Caki2 (cell line): ENCODE measurements at regions not wholly inside any gene's neighbourhood (a gene's known extent, or its start where the extent isn't known, plus 50 kb on each side); places are given as distances from the start of the nearest gene placed in this dataset.

Experiments used
- DNase-seq: peaks from one replicate; pipeline ENCODE4 v3.0.0-alpha.2; 2015; ENCODE audit warnings: low read depth
- in situ Hi-C: cut with HindIII; loops from 2 replicates; pipeline ENCODE4 v1.10.0; 2016; ENCODE audit warnings: low sequenced_read_pairs, low pct_unique_long_range_greater_than_20kb, mixed read lengths

DNA sequence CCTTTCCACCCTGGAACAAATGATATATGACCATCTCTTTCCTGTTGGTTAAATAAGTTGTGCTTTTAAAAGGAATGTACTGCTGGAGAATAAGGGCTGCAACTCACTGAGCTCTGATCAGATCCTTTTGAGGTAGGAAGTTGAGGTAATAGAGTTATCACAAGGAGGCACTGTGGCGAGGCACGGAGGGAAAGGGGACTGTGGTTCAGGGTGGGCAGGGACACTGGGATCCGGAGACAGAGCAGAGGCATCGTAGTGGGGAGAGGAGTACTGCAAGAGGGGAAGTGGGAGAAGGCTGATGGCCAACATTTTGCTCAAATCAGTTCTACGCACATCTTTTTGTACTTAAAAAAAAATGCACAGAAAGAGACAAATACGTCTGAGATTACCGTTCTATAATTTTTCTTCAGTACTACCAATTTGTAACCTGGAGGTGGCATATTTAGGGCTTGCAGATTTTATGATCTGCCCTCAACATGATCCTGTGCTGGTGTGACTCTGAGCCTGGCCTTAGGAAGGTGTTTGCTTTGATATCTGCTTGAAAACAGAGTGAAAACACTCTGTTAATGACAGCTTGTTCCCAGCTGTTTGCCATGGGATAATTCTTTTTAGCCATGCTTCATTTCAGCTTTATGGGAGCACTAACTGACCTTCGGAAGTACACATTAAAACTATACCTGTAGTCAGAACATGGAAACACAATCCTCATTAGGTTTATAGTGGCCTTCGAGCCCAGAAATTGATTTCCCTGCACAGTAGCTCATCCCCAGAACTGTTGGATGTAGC lies 168.1 kb downstream of the KCNE4 start:
- no peak for DNase-seq
- in situ Hi-C loops, result no loop called here

DNA sequence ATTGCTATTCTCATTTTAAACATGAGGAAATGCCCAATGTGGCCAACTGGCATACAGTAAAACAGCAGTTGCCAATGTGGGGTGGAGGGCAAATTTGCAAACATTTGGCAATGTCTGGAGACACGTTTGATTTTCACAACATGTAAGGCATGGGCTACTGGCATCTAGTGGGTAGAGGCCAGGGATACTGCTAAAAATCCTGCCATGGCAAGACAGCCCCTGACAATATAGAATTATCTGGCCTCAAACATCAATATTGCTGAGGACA lies 168.6 kb downstream of the KCNE4 start:
- in situ Hi-C loops, result no loop called here
- DNase-seq, result no peak

DNA sequence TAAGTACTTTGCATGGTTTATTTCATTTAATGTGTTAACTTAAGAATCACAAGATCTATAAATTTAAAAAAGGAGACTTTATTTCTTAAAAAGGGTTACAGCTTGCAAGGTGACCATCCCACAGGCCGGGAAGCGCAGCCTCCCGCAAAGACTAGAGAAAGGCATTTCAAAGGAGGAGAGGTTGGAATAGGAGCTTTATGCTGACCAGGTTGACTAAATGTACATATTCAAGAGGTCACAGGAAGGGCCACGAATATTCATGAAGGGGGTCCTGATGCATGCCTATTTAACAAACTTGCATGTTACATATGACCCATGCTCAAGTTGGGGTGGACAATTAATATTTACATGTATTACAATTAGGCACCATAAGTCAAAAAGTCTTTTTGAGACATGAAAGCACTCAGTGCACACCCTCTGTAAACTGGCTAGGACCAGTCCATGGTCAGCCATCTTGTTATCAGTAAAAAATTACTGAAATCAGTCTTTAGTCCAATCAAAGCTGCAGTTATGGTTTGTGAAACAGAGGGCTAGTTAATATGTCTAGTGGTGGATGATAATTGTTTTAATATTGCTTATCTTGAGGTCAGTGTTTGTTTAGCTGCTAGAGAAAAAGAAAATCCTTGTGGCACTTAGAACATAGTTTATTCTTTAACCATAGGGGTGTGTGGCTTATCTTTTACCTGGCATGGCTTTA lies 169.3 kb downstream of the KCNE4 start:
- peak; percentile 29 for DNase-seq
- in situ Hi-C loops, result no loop called here

DNA sequence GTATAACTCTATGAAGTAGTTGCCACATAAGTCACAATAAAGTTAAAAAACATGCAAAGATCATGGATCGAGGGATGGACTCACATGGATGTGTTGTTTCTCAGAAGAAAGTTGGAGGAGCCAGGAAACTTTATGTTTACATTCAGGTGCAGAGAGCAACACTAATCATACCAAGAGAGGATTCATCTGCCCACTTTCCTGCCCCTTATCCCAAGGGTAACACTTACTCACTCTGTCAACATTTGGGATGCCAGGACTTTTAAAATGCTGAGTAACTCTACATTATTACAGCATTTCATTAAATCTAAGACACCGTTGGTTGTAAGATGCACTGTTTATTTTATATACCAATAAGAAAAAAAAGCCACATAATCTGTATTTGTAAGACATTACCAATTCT lies 170.4 kb downstream of the KCNE4 start:
- peak; percentile 26 for DNase-seq
- in situ Hi-C loops, result no loop called here

DNA sequence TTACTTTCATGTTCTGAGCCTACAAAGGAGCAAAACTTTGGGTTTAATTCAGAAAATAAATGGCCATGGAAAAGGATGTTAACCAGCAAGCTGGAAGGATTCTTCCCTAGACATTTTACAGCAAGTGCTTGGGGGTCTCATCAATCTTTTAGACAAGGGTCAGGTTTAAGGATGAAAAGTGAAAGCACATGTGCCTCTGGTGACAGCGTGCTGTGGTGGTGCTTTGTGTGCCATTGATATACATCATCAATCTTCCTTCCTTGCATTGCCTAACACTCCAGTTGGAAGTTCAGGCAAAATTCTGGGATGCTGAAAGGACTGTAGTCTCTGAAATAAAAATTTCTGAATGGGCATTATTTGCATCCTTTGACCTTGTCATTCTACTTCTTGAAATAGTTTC lies 171.2 kb downstream of the KCNE4 start:
- in situ Hi-C loops, result no loop called here

DNA sequence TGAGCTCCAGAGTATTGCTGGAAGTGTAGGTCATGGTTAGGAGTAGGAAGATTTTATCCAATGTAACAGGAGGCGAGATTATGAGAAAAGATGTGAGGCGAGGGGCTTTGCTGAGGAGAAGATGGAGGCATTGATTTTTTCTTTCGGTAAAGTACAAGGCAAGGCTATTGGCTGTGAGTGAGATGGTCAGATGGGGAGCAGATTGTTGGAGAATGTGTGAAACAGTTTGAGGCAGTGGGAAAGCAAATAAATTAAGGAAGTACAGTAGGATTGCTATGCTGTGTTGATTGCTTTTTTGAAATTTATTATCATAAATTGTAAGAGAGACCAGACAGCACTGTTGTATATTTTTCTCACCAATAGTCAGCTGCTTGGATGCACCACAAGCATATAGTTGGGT lies 173.3 kb downstream of the KCNE4 start:
- no peak for DNase-seq
- in situ Hi-C loops, result no loop called here

More for the DNA sequence above, 171.2 kb downstream of the KCNE4 start:
- no peak for DNase-seq

DNA sequence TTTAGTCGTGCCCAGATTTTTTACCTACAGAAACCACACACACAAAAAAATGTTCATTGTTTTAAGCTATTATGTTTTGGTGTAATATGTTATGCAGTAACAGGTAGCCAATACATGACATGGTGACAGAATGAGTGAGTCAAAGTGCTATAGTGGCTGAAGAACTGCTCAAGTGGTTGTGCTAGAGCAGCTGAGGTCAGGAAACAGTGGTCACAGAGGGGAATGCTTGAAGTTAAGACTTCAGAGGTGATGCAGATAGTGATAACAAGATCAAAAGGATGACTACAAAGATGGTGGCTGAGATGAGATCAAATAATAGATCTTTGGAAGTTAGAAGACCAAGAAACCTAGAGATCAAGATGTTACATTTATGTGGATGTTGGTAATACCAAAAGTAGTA lies 174.3 kb downstream of the KCNE4 start:
- DNase-seq, result no peak
- in situ Hi-C loops, result no loop called here

DNA sequence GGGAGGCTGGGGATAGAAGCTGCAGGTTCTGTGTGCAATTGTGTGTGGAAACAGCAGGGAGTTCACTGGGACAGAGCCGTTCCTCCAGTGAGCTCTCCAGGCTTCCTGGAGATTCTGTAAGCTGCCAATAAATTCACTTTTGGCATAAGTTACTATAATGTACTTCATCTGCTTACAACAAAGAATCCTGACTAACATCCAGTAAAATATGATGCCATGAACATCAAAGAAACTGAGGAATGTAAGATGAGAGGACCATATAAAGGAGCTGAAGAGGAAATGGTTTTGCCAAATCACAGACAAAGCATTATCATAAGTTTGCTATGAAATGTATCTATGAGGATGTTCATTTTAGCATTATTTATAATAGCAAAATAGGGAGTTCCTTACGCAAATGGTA lies 175.3 kb downstream of the KCNE4 start:
- in situ Hi-C loops, result no loop called here
- no peak for DNase-seq

DNA sequence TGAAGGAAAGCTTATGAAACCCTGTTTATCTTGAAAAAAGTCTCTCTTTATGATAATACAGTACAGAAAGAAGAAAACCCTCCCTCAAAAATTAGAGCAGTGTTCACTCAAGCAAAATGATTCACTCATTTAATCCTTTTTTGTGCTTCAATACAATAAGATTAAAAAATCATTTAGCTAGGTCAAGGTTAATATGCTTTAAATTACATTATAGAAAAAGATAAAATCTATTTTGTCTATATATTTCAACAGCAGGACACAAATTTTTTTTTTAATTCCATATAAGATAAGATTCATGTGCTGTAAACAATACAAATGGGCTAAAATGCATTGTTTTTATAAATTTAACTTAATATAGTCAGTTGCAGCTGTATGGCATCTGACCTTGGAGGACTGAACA lies 176.9 kb downstream of the KCNE4 start:
- in situ Hi-C loops, result no loop called here
- no peak for DNase-seq

DNA sequence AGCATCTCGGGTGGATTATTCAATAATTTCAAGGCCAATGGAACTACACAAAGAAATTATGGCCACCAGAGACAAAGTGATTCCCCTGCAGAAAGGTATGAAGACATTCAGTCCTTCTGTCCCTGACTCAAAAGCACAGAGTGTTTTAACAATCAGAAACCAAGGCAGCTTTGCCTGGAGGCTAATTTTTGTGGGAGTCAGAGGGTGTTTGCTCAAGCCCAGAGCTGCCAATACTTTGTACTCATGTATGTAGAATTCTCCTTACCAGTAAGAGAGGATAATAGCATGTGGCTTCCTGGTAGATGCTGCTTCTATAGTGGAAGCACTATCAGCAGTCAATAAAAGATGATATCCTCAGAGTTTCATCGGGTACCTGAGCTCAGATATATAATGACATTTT lies 178.4 kb downstream of the KCNE4 start:
- no peak for DNase-seq
- in situ Hi-C loops, result no loop called here

DNA sequence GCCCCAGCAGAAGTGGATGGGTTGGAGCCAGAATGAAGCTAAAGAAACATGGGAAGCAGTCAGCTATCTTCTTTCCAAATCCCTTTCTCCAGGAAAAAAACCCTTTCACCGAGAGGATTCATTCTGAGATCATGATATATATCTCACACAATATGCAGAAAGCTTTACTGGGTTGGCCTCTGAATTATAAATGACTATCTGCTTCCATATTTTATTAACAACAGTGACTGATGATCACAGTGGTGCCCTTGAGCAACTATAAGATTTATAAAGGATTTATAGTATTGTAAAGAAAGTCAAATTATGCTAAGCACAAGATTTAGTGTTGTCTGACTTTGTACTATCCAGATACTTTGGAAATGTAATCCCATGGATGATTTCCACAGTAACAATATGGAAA lies 180.3 kb downstream of the KCNE4 start:
- no peak for DNase-seq
- in situ Hi-C loops, result no loop called here

DNA sequence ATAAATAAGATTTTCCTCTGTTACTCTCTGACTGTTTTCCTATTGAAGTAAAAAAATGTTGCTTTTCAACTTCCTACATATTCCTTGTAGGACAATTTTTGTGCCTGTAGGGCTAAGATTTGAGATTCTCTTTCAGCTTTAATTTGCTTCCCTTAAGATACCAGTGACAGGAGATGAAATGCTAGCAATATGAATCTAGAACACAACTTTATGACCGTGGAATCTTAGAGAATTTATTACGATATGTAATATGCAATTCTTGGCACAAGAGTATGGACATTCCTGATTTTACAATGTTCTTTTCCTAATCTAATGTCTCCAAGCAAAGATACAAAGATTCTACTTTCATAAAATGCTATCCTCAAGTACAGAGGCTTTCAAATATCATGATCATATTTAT lies 180.9 kb downstream of the KCNE4 start:
- in situ Hi-C loops, result no loop called here

DNA sequence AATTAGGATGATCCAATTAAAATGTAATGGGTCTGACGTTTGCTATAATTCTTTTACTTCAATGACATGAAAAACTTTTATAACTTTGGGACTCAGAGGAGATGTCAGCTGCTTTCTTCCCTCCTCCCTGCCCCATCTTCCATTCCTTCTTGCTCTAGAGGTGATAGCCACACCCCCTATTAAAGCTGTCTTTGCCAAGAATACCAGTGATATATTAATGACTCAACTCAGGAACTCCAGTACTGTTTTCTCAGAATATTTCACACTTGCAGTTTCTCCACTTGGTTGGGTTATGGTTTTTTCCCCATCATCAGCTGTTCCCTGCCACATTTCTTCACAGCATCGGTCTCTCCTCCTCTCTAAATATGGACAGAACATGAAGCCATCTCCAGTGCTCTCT lies 184.0 kb downstream of the KCNE4 start:
- peak; percentile 51 for DNase-seq
- in situ Hi-C loops, result no loop called here

More for the DNA sequence above, 180.9 kb downstream of the KCNE4 start:
- no peak for DNase-seq

DNA sequence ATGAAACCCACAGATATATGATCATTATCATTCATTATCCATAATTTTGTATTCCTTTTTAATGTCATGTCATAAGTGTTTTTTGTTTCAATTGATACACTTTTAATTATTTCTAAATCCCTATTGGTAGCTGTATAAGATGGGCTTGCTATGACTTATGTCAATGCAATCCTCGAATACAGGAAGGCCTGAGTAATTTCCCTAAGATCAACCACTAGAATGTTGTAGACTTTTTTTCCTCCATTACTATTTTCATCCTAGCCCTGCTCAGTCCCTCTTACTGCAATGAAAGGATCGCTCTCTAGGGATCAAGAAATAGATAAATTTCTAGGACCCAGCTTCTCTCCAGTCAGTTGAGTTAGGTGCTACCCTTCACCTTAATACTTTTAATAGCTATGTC lies 186.3 kb downstream of the KCNE4 start:
- in situ Hi-C loops, result no loop called here
- DNase-seq, result no peak

DNA sequence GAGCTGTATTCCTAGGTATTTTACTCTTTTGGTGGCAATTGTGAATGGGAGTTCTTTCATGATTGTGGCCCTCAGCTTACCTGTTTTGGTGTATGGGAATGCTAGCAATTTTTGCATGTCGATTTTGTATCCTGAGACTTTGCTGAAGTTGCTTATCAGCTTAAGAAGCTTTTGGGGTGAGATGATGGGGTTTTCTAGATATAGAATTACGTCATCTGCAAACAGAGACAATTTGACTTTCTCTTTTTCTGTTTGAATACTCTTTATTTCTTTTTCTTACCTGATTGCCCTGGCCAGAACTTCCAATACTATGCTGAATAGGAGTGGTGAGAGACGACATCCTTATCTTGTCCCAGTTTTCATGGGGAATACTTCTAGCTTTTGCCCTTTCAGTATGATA lies 191.2 kb downstream of the KCNE4 start:
- in situ Hi-C loops, result no loop called here
- no peak for DNase-seq

DNA sequence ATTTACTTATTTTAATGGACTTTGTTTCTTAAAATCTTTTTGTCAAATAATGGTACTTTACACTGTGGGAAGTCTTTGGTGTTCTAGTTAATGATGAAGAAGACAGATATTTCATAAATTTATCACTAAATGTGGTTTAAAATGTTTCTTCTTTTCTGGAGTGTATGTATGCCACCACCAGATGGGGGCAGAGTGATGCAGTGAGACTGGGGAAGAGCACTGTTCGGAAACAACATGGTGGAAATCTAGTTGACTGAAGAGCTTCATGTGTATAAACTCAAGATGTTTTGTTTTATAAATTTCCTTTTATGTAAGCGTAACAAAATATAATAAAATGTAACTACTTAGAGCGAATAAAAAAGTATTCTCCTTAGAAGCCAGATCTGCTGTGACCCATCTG lies 195.1 kb downstream of the KCNE4 start:
- no peak for DNase-seq
- in situ Hi-C loops, result no loop called here

DNA sequence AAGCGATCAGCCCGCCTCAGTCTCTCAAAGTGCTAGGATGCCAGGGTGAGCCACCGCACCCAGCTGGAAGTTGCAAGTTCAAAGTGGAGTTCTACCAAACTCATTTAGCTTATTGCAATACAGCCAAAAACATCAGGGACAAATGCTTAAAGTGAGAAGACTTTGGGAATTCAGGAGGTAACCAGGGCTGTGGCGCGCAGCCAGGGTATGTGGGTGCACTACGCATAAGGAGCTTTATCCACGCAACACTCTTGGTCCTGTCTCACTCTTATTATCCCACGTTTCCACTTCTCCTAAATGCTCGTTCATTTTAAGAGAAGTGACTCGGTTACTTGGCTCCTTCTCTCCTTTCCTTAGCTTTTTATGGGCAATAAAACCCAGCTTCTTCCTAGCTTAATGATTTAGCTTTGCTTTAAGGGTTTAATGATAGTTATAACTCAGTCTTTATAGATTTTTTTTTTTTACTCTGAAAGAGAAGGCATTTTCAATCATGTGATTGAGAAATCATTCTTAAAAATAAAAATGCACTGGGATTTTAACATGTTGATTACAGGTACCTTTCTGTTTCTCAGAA lies 199.8 kb downstream of the KCNE4 start:
- DNase-seq, result no peak
- in situ Hi-C loops, result no loop called here

DNA sequence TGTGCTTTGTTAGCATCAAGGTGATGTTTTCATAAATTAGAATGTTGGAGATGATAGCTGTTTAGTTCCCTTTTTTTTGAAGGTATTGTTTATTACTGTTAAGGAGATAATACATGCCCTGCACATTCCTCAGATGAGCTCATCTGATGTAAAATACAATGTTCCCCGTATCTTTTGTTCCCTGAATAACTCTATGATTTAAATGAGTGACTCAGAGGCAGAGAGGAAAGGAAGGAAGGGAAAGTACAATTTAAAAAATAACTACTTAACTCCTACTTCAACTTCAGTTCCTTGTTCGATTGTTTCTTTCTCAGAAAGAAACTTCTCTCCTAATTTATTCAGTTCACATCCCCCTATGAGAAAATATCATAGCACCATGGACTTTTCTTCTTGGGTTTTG lies 208.7 kb downstream of the KCNE4 start:
- in situ Hi-C loops, result no loop called here
- DNase-seq, result no peak

DNA sequence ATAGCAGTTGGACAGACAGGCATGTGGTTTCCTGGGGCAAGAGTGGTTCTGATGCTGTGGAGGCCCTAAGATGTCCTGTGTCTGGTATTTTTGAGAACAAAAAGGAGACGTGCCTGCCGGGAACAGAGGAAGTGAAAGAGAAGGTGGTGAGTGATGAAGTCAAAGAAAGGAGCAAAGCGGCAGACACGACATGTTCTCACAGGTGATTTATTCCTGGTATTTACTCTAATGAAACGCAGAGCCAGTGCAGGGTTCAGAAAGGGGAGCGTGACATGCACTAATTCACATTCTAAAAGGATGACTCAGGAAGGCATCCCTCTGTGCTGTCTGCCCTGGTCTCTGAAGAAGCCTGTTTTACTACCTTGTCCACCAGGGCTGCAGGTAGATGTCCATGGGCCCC lies 211.0 kb downstream of the KCNE4 start:
- DNase-seq, result peak; percentile 25

More for the DNA sequence above, 211.0 kb downstream of the KCNE4 start:
- in situ Hi-C loops, result no loop called here
